ENCODE measurements at regions not wholly inside any gene's neighbourhood (a gene's known extent, or its start where the extent isn't known, plus 50 kb on each side); places are given as distances from the start of the nearest gene placed in this dataset.

DNA sequence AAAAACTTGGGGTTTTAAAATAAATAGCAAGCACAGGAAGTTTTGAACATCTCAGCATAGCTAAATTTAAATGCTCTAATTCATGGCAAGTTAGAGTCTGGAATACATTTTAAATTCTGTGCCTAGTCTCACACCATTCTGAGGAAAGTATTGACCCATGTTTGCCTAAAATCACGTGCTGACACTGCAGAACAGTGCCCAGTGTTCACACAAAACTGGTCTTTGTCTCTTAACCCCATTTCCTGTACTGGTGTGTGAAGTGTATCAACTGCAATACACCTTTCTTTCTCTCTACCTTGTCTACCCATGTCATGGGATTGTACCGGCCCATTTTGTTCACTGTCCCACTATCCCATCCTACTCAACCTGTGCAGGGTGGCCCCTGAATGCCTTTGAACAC, 749.7 kb upstream of the POM121L12 start:
- no peaks in the 10 kb centered on the region for H3K27me3 Mint-ChIP-seq
- no peaks in the 10 kb centered on the region for H3K36me3 Mint-ChIP-seq (ENCODE audit: insufficient read depth)
- H3K4me3 Mint-ChIP-seq (ENCODE audit: low read depth): no peak overlapping the region
- peaks cover 10% of the 10 kb centered on the region for H3K9me3 Mint-ChIP-seq (ENCODE audit: low read depth)
- no peak for DNase-seq (ENCODE audit: low spot score, unreplicated experiment)
- no peak overlapping the region for H3K27ac Mint-ChIP-seq
- TF ChIP-seq, protein P1, sequence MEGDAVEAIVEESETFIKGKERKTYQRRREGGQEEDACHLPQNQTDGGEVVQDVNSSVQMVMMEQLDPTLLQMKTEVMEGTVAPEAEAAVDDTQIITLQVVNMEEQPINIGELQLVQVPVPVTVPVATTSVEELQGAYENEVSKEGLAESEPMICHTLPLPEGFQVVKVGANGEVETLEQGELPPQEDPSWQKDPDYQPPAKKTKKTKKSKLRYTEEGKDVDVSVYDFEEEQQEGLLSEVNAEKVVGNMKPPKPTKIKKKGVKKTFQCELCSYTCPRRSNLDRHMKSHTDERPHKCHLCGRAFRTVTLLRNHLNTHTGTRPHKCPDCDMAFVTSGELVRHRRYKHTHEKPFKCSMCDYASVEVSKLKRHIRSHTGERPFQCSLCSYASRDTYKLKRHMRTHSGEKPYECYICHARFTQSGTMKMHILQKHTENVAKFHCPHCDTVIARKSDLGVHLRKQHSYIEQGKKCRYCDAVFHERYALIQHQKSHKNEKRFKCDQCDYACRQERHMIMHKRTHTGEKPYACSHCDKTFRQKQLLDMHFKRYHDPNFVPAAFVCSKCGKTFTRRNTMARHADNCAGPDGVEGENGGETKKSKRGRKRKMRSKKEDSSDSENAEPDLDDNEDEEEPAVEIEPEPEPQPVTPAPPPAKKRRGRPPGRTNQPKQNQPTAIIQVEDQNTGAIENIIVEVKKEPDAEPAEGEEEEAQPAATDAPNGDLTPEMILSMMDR (IDR thresholded peaks at IDR 0.05; ENCODE audit: unreplicated experiment): no peak
- peaks cover 21% of the 10 kb centered on the region for H3K4me1 Mint-ChIP-seq (ENCODE audit: low read depth)

DNA sequence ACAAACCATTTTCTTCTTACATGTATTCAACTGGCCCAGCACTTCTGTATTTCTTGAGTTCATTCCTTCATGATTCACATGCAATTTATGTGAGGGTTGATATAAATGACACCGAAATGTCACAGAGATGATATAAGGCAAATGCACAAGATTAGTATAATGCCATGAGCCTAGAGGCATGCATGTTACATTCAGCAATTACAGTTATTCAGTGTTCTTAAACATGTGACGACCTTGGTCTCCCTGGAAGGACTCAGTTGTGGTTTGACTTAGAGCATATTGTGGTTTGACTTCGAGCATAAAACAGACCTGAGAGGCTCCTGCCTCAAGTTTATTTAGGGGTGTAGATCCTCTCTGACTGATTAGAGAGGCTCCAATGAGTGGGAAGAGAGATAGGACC, 752.1 kb upstream of the POM121L12 start:
- H3K4me1 Mint-ChIP-seq (ENCODE audit: low read depth): peaks cover 9% of the 10 kb centered on the region

DNA sequence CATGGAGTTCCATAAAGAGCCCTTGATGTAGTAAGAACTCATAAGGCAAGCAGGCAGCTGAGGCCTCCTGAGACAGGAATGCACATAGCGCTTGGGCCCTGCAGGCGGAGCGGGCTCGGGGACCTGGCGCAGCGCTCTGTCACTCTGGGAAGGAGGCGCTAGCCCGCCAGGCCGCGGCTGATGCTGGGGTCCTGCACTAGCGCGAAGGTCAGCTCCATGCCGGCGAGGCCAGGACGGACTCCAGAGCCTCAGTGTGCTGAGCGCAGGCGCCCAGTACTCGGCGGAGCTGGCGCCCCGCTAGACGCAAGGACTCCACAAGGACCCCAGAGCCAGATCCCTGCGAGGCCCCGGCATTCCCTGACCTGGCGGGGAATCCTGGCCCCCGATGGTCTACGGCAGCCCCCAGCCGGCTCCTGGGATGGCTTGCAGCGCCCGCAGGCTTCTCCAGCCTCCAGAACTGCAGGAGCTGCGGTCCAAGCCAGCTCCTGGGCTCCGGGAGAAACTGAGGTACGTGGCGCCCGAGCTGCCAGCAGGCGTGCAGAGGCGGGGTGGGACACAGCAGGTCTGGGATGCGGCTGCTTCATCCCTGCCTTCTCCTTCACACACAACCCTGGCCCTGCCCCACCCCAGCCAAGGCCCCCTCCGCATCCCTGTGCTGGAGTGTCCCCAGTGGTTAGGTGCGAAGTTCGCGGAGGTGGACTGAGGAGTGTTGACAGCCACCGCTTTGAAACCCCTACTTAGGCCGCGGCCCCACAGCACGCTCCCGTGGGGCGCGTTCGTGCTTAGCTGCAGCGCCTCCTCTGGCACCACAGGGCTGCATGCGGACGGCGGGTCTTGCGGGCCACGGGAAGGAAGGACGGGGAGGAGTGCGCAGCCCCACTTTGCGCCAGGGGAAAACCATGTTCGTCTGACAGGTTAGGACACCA, 761.5 kb upstream of the POM121L12 start:
- TF ChIP-seq, protein P1 (IDR thresholded peaks at IDR 0.05; ENCODE audit: unreplicated experiment): no peak
- no peak for DNase-seq (ENCODE audit: low spot score, unreplicated experiment)
- Mint-ChIP-seq H3K27ac (no peak overlapping the region), H3K4me1 (ENCODE audit: low read depth) (no peaks in the 10 kb centered on the region), H3K36me3 (ENCODE audit: insufficient read depth) (no peaks in the 10 kb centered on the region), H3K9me3 (ENCODE audit: low read depth) (no peaks in the 10 kb centered on the region), H3K4me3 (ENCODE audit: low read depth) (no peak overlapping the region), H3K27me3 (no peaks in the 10 kb centered on the region)

More for the DNA sequence above, 752.1 kb upstream of the POM121L12 start:
- Mint-ChIP-seq H3K27me3 (no peaks in the 10 kb centered on the region), H3K4me3 (ENCODE audit: low read depth) (no peak overlapping the region), H3K36me3 (ENCODE audit: insufficient read depth) (no peaks in the 10 kb centered on the region), H3K27ac (no peak overlapping the region), H3K9me3 (ENCODE audit: low read depth) (peaks cover 10% of the 10 kb centered on the region)
- DNase-seq (ENCODE audit: low spot score, unreplicated experiment): no peak
- TF ChIP-seq, protein P1 (IDR thresholded peaks at IDR 0.05; ENCODE audit: unreplicated experiment): no peak

DNA sequence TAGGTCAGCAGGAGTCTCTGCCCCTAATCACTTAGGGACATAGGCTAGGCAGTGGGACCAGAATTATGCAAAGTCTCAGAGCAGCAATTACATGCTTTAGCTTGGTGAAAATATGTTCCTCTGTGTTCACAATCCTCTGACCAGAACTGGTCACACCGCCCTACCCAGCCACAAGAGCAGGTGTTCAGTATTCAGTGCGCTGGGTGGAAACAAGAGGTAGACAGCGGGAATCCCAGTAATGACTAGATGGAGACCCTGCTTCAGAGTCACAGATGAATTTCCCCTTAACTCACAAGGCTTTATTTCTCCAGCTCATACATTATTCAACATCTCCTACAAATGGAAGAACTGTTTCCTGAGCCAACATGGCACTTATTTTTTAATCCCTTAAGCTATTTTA, 763.7 kb upstream of the POM121L12 start:
- H3K4me3 Mint-ChIP-seq (ENCODE audit: low read depth): no peak overlapping the region
- H3K9me3 Mint-ChIP-seq (ENCODE audit: low read depth): no peaks in the 10 kb centered on the region
- TF ChIP-seq, protein P1 (IDR thresholded peaks at IDR 0.05; ENCODE audit: unreplicated experiment): no peak
- no peak for DNase-seq (ENCODE audit: low spot score, unreplicated experiment)
- H3K27me3 Mint-ChIP-seq: no peaks in the 10 kb centered on the region
- no peaks in the 10 kb centered on the region for H3K36me3 Mint-ChIP-seq (ENCODE audit: insufficient read depth)
- H3K4me1 Mint-ChIP-seq (ENCODE audit: low read depth): no peaks in the 10 kb centered on the region
- no peak overlapping the region for H3K27ac Mint-ChIP-seq

DNA sequence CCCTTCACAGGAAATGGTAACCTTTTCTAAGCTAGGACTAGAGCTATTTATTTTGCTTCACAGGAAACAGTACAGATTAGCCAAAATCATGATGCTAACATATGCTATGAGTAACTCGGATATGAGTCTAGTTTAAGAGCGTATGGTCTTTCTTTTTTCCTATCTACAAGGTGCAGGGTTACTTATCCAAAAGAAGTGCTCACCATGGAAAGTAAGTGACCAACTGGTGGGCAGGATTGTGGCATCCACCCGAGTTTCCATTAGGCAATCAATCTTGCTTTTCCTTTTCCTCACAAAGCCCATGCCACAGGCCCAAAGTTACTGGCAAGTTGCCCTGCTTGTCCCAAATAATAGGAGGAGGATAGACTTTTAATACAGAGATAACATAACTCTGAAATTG, 765.1 kb upstream of the POM121L12 start:
- DNase-seq (ENCODE audit: low spot score, unreplicated experiment): no peak
- TF ChIP-seq, protein P1 (IDR thresholded peaks at IDR 0.05; ENCODE audit: unreplicated experiment): no peak
- Mint-ChIP-seq H3K27ac (no peak overlapping the region), H3K27me3 (no peaks in the 10 kb centered on the region), H3K9me3 (ENCODE audit: low read depth) (no peaks in the 10 kb centered on the region), H3K36me3 (ENCODE audit: insufficient read depth) (no peaks in the 10 kb centered on the region), H3K4me1 (ENCODE audit: low read depth) (no peaks in the 10 kb centered on the region), H3K4me3 (ENCODE audit: low read depth) (no peak overlapping the region)

All from progenitor cell of endocrine pancreas (in vitro differentiated cells).